Left lung (tissue), 4 donors: ENCODE measurements at regions not wholly inside any gene's neighbourhood (a gene's known extent, or its start where the extent isn't known, plus 50 kb on each side); places are given as distances from the start of the nearest gene placed in this dataset.
"Not testable (repeated sequence)": the region's sequence is repeated elsewhere in the genome, so short reads cannot be mapped to it uniquely, and the experiment has no call there.

Experiments used
- ATAC-seq: fragments of 200-7000 bp; cut with Tn5 transposase; one replicate; pipeline ENCODE4 v1.9.1; 2020; ENCODE audit warnings: moderate library complexity
- DNase-seq, 4 donors: peaks; one replicate each; pipeline ENCODE4 v3.0.0-alpha.2; 2013 to 2020
- H3K27ac ChIP-seq, 2 donors: fragments of 200-600 bp; sonication (generic) in 1 of 2; one replicate each; pipeline versions ENCODE4 v1.5.0 to v1.8.0; 2020 to 2021
- H3K27me3 ChIP-seq, 2 donors: fragments of 200-600 bp; sonication (generic) in 1 of 2; one replicate each; pipeline versions ENCODE4 v1.5.0 to v1.8.0; 2020 to 2021
- H3K36me3 ChIP-seq, 2 donors: fragments of 200-600 bp; sonication (generic) in 1 of 2; one replicate each; pipeline versions ENCODE4 v1.5.0 to v1.8.0; 2020 to 2021
- H3K4me1 ChIP-seq, 2 donors: fragments of 200-600 bp; one replicate each; pipeline ENCODE4 v1.8.0; 2021
- H3K4me3 ChIP-seq, 2 donors: fragments of 200-600 bp; sonication (generic) in 1 of 2; one replicate each; pipeline versions ENCODE4 v1.5.0 to v1.8.0; 2020 to 2021; ENCODE audit warnings: mild to moderate bottlenecking in 1 of 2
- H3K9me3 ChIP-seq, 2 donors: fragments of 200-600 bp; sonication (generic) in 1 of 2; one replicate each; pipeline versions ENCODE4 v1.5.0 to v1.8.0; 2020 to 2021
- CTCF ChIP-seq, 2 donors: fragments of 200-600 bp; sonication (generic) in 1 of 2; IDR thresholded peaks; one replicate each; pipeline versions ENCODE4 v1.5.0 to v1.8.0; 2021; ENCODE audit warnings: antibody characterized with exemption in 2 of 2
- intact Hi-C, 2 donors: fragments of 100-400 bp; cut with DNase I; formaldehyde crosslinking; loops; one replicate each; pipeline versions ENCODE4 v1.11.2 to v1.14.2; 2022
- donor health status: DM: no; HTN: yes; CAD: no.
- donor health status: DM: no; HTN: no; CAD: no.

- H3K27me3 ChIP-seq: no peaks in the 10 kb centered on the region
- H3K27ac ChIP-seq: no peak overlapping the region
- H3K9me3 ChIP-seq: no peaks in the 10 kb centered on the region
- DNase-seq (no peak), ATAC-seq (no peak)
- H3K4me3 ChIP-seq: no peak overlapping the region
- no peak for TF ChIP-seq CTCF (IDR thresholded peaks at IDR 0.05)
- H3K4me1 ChIP-seq: no peaks in the 10 kb centered on the region
- H3K36me3 ChIP-seq: no peaks in the 10 kb centered on the region
- intact Hi-C loops: no loop called here
Observed at GRCh38 chr6:84848960-84849359, 84.6 kb upstream of the TBX18 start.

GRCh38 chr6:84847390-84848160 lies 83.2 kb upstream of the TBX18 start:
- TF ChIP-seq CTCF (IDR thresholded peaks at IDR 0.05): no peak
- no peak for ATAC-seq
- intact Hi-C loops: no loop called here
- Histone ChIP-seq H3K4me1 (no peaks in the 10 kb centered on the region), H3K4me3 (no peak overlapping the region), H3K9me3 (no peaks in the 10 kb centered on the region), H3K27me3 (no peaks in the 10 kb centered on the region), H3K27ac (no peak overlapping the region), H3K36me3 (no peaks in the 10 kb centered on the region)
- no peak for DNase-seq

GRCh38 chr6:84842525-84843166 lies 78.2 kb upstream of the TBX18 start:
- ATAC-seq (no peak), DNase-seq (no peak)
- H3K9me3 ChIP-seq: peaks cover 0 to 4% of the 10 kb centered on the region in 2 donors
- H3K27ac ChIP-seq: no peak overlapping the region
- no peaks in the 10 kb centered on the region for H3K36me3 ChIP-seq
- TF ChIP-seq CTCF (IDR thresholded peaks at IDR 0.05): no peak
- intact Hi-C loops: no loop called here
- no peak overlapping the region for H3K4me3 ChIP-seq
- no peaks in the 10 kb centered on the region for H3K4me1 ChIP-seq
- no peaks in the 10 kb centered on the region for H3K27me3 ChIP-seq

- ATAC-seq, H3K27me3 ChIP-seq, H3K4me1 ChIP-seq, H3K9me3 ChIP-seq, DNase-seq, H3K36me3 ChIP-seq, H3K4me3 ChIP-seq, H3K27ac ChIP-seq, intact Hi-C loops: not testable (repeated sequence)
Observed at GRCh38 chr6:84837068-84837866, 72.9 kb upstream of the TBX18 start.

- no peaks in the 10 kb centered on the region for H3K4me1 ChIP-seq
- TF ChIP-seq CTCF (IDR thresholded peaks at IDR 0.05): no peak
Observed at GRCh38 chr6:84836366-84836765, 72.0 kb upstream of the TBX18 start.

More at GRCh38 chr6:84836366-84836765, 72.0 kb upstream of the TBX18 start:
- intact Hi-C loops: no loop called here
- Histone ChIP-seq H3K9me3 (peaks cover 0 to 8% of the 10 kb centered on the region in 2 donors), H3K27me3 (no peaks in the 10 kb centered on the region), H3K36me3 (no peaks in the 10 kb centered on the region), H3K4me3 (no peak overlapping the region), H3K27ac (no peak overlapping the region)
- ATAC-seq (no peak), DNase-seq (no peak)
